ENCODE measurements at regions not wholly inside any gene's neighbourhood (a gene's known extent, or its start where the extent isn't known, plus 50 kb on each side); places are given as distances from the start of the nearest gene placed in this dataset.

DNA sequence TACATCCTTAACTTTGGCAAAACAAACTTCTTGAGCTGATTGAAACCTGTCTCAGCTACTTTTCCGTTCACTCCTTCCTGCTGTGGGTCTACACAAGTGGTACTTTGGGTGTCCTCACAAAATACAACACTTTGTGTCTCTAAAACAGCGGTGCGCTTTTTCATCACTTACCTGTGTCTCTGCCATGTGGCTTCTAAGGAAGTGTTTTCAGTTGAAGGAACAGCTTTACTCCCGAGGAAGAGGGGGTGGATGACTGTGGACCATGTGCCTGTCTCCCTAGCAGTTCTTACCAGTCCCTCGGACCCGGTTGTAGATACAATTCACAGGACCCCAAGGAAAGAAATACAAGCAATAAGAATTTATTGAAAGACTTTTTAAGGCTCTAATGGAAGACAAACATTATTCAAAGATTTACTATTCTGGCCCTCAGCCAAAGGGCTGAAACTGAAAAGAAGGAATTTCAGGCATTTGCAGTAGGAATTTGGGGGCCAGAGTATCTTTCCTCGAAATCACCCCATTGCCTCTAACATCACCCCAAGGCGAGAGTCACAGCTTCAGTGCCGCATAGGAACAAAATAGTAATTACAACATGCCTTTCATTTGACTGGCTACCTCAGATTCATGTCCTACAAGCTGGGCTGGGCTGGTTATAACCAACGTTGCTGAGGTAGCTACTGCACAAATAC, 246.3 kb downstream of the ACTR3B start:
- DNase-seq, result no peak
- WGBS, 5 donors, result 60 to 77% (median 73%) methylated on average over 10 of the region's 10 CpGs

DNA sequence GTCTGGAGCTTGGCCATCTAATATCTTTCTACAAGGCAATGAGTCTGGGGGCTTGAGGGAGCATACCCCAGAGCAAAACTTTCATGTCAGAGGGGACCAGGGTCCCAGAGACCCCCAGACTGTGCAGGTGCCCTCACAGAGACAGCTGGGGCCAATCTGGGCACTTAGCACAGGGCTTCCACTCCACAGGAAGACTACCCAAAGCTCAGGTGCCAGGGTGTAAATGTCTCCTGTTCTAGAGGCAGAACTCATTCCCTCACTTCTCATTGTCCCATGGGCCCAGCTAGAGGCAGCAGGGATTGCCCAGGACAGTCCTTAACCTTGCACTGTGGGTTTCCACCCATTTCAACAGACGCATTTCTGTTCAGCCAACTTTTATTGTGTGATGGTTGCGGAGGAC, 246.9 kb downstream of the ACTR3B start:
- Histone ChIP-seq H3K27ac (no peak overlapping the region), H3K4me3 (no peak overlapping the region), H3K36me3 (no peaks in the 10 kb centered on the region), H3K9me3 (peaks cover 0 to 5% (median 0%) of the 10 kb centered on the region in 8 donors), H3K4me1 (no peaks in the 10 kb centered on the region), H3K27me3 (replicated peaks in 1 of 7) (no peaks in the 10 kb centered on the region)
- intact Hi-C loops (cut with DNase I; ENCODE audit: low total_unique reads), result no loop called here
- TF ChIP-seq CTCF (IDR thresholded peaks at IDR 0.05 in 8 of 11, conservative IDR thresholded peaks at IDR 0.05 in 3 of 11), result no peak
- no peak for TF ChIP-seq POLR2A (IDR thresholded peaks at IDR 0.05)
- TF ChIP-seq POLR2AphosphoS5 (IDR thresholded peaks at IDR 0.05), result no peak
- 89 to 100% (median 90%) methylated on average over 2 of the region's 2 CpGs for WGBS, 5 donors
- no peak for DNase-seq

More for the DNA sequence above, 246.3 kb downstream of the ACTR3B start:
- H3K4me1 ChIP-seq, result no peaks in the 10 kb centered on the region
- no peak overlapping the region for H3K27ac ChIP-seq
- H3K27me3 ChIP-seq (replicated peaks in 1 of 7), result no peaks in the 10 kb centered on the region
- peaks cover 0 to 11% (median 1%) of the 10 kb centered on the region in 8 donors for H3K9me3 ChIP-seq
- TF ChIP-seq POLR2A (IDR thresholded peaks at IDR 0.05), result no peak
- H3K36me3 ChIP-seq, result no peaks in the 10 kb centered on the region
- intact Hi-C loops (cut with DNase I; ENCODE audit: low total_unique reads), result no loop called here
- no peak overlapping the region for H3K4me3 ChIP-seq

GRCh38 chr7:153006911-153007310, 247.4 kb downstream of the ACTR3B start:
- no peak for TF ChIP-seq POLR2AphosphoS5 (IDR thresholded peaks at IDR 0.05)
- TF ChIP-seq CTCF (IDR thresholded peaks at IDR 0.05 in 8 of 11, conservative IDR thresholded peaks at IDR 0.05 in 3 of 11), result no peak
- no peak for TF ChIP-seq POLR2A (IDR thresholded peaks at IDR 0.05)
- intact Hi-C loops (cut with DNase I; ENCODE audit: low total_unique reads), result no loop called here
- no peak overlapping the region for H3K4me3 ChIP-seq
- peaks cover 0 to under 1% (median 0%) of the 10 kb centered on the region in 8 donors for H3K9me3 ChIP-seq
- H3K36me3 ChIP-seq, result no peaks in the 10 kb centered on the region
- H3K27me3 ChIP-seq (replicated peaks in 1 of 7), result no peaks in the 10 kb centered on the region
- H3K4me1 ChIP-seq, result no peaks in the 10 kb centered on the region
- 80 to 92% (median 89%) methylated on average over 7 to 8 of the region's 8 CpGs for WGBS, 5 donors
- no peak for DNase-seq
- H3K27ac ChIP-seq, result no peak overlapping the region

DNA sequence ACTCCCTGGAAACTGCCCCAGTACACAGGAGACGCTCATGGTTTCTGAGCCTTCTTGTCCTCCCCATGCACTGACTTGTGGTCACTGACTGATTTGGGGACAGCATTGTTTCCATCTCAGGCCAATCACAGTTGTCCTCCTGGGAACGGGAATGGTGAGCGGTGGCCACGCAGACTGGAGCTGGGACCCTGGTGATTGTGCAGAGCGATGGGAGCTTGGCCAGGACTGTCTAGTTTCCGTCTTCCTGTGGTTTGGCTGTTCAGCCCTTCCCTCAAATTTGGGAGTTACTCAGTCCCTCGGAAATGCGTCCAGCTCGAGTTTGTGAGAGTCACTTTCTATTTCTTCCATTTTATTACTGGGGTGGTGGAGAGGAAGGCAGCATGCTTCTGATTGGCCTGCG, 250.9 kb downstream of the ACTR3B start:
- H3K9me3 ChIP-seq, result no peaks in the 10 kb centered on the region
- H3K36me3 ChIP-seq, result no peaks in the 10 kb centered on the region
- H3K27ac ChIP-seq, result no peak overlapping the region
- H3K27me3 ChIP-seq (replicated peaks in 1 of 7), result no peaks in the 10 kb centered on the region
- no peak for DNase-seq
- H3K4me1 ChIP-seq, result no peaks in the 10 kb centered on the region
- intact Hi-C loops (cut with DNase I; ENCODE audit: low total_unique reads), result no loop called here
- WGBS, 5 donors, result 77 to 89% (median 88%) methylated on average over 9 to 10 of the region's 10 CpGs
- H3K4me3 ChIP-seq, result no peak overlapping the region
- TF ChIP-seq POLR2AphosphoS5 (IDR thresholded peaks at IDR 0.05) (no peak), POLR2A (IDR thresholded peaks at IDR 0.05) (no peak), CTCF (IDR thresholded peaks at IDR 0.05 in 8 of 11, conservative IDR thresholded peaks at IDR 0.05 in 3 of 11) (no peak)

All from spleen (tissue), 11 donors.